Heart right ventricle (tissue), 16 donors: ENCODE measurements at regions not wholly inside any gene's neighbourhood (a gene's known extent, or its start where the extent isn't known, plus 50 kb on each side); places are given as distances from the start of the nearest gene placed in this dataset.

Experiments used
- ATAC-seq, 8 donors: fragments of 200-7000 bp; cut with Tn5 transposase; one replicate each; pipeline ENCODE4 v1.9.1; 2020; ENCODE audit warnings: mild to moderate bottlenecking in 8 of 8, moderate library complexity in 8 of 8, moderate number of reproducible peaks in 1 of 8
- DNase-seq, 2 donors: peaks; one replicate each; pipeline ENCODE4 v3.0.0-alpha.2; 2020
- H3K27ac ChIP-seq, 10 donors: fragments of 200-600 bp; sonication (generic) in 2 of 10; one replicate each; pipeline versions ENCODE4 v1.5.0 to v1.8.0; 2020 to 2022; ENCODE audit warnings: mild to moderate bottlenecking in 3 of 10
- H3K27me3 ChIP-seq, 7 donors: fragments of 200-600 bp; one replicate each; pipeline ENCODE4 v1.8.0; 2021 to 2022; ENCODE audit warnings: mild to moderate bottlenecking in 2 of 7
- H3K36me3 ChIP-seq, 9 donors: fragments of 200-600 bp; sonication (generic) in 1 of 9; one replicate each; pipeline versions ENCODE4 v1.5.0 to v1.8.0; 2020 to 2022; ENCODE audit warnings: mild to moderate bottlenecking in 2 of 9
- H3K4me1 ChIP-seq, 9 donors: fragments of 200-600 bp; sonication (generic) in 1 of 9; one replicate each; pipeline versions ENCODE4 v1.5.0 to v1.8.0; 2020 to 2022; ENCODE audit warnings: mild to moderate bottlenecking in 4 of 9
- H3K4me3 ChIP-seq, 10 donors: fragments of 200-600 bp; sonication (generic) in 2 of 10; one replicate each; pipeline versions ENCODE4 v1.5.0 to v1.8.0; 2020 to 2022; ENCODE audit warnings: mild to moderate bottlenecking in 7 of 10, moderate library complexity in 2 of 10
- H3K9me3 ChIP-seq, 11 donors: fragments of 200-600 bp in 10 of 11; sonication (generic) in 2 of 11; one replicate each; pipeline versions ENCODE4 v1.5.0 to v1.8.0; 2013 to 2022; ENCODE audit warnings: mild to moderate bottlenecking in 2 of 11, control low read depth in 1 of 11, moderate library complexity in 1 of 11
- whole genome bisulfite sequencing, 2 donors: extraction: QIAGEN DNeasy Blood & Tissue Kit; methylation state at CpG; one replicate each; pipeline ENCODE4 v1.1.7; 2013; ENCODE audit warnings: inconsistent platforms in 1 of 2; 5-methylcytosine and 5-hydroxymethylcytosine counted together
- intact Hi-C, 10 donors: fragments of 100-400 bp; cut with DNase I; formaldehyde crosslinking; loops; one replicate each; pipeline versions ENCODE4 v1.11.1 to v1.14.2; 2022
- TF ChIP-seq, protein P1 (sequence below), 9 donors: fragments of 200-600 bp; sonication (generic) in 2 of 9; IDR thresholded peaks; one replicate each; pipeline versions ENCODE4 v1.5.0 to v1.8.0; 2021 to 2022; ENCODE audit warnings: antibody characterized with exemption in 9 of 9, mild to moderate bottlenecking in 5 of 9, moderate library complexity in 1 of 9
- donor health status: Arrhythmogenic right ventricular cardiomyopathy.
- donor health status: ischemic (EF 13 %, LVEDD 7.1; RV severe dilation, severe dysfunction).
- donor health status: healthy with polysubstance abuse.
- donor health status: DM: no; HTN: yes; CAD: no.
- donor health status: DM: no; HTN: no; CAD: no.
- donor health status: ischemic (EF 25% LVEDD 6.9; RV normal size, moderate dysfunction).
- donor health status: ischemic (EF 25% LVEDD 5.7; RV mildly dilated, moderate dysfunction).
- donor health status: healthy.
- donor health status: DM: yes; HTN: yes; CAD: no.
- donor health status: Ischemic cardiomyopathy.
- donor health status: ischemic (EF 35%, LVEDD 5.7; RV mildly dilated, moderate dysfunction).
- donor health status: nonischemic (EF 11% LVEDD 7.7; RV severe dilation, severe dysfunction).
- donor health status: DM: yes; HTN: yes; CAD: no.
- donor health status: PGD.
- donor health status: ischemic (EF 29% LVEDD 5.4; RV normal size, mild dysfunction).
- donor health status: nonischemic (EF 23%, LVEDD 6.1; RV moderate dilation, normal function).

DNA sequence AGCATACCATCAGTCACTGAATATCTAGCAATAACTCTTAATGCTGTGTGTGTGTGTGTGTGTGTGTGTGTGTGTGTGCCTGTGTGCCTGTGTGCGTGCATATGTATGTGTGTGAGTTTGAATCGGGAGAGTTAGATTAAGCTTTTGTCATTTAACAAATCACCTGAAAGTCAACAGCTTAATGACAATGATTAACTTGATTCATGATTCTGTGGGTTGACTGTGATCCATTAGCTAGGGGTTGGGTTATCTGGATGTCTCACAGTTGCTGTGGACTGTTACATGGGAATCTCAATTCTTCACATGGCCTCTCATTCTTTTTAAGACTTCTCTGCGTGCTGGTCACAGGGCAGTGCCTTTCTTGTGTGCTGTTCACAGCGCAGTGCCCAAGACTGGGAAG is 639.0 kb upstream of the SORCS1 start:
- intact Hi-C loops = no loop called here
- WGBS, 2 donors = 36 to 47% methylated on average over 4 of the region's 4 CpGs

GRCh38 chr10:107800061-107800460 is 635.6 kb upstream of the SORCS1 start:
- Histone ChIP-seq H3K4me3 (no peak overlapping the region), H3K4me1 (no peaks in the 10 kb centered on the region), H3K9me3 (no peaks in the 10 kb centered on the region), H3K27me3 (no peaks in the 10 kb centered on the region), H3K27ac (no peak overlapping the region), H3K36me3 (no peaks in the 10 kb centered on the region)
- TF ChIP-seq, protein P1, sequence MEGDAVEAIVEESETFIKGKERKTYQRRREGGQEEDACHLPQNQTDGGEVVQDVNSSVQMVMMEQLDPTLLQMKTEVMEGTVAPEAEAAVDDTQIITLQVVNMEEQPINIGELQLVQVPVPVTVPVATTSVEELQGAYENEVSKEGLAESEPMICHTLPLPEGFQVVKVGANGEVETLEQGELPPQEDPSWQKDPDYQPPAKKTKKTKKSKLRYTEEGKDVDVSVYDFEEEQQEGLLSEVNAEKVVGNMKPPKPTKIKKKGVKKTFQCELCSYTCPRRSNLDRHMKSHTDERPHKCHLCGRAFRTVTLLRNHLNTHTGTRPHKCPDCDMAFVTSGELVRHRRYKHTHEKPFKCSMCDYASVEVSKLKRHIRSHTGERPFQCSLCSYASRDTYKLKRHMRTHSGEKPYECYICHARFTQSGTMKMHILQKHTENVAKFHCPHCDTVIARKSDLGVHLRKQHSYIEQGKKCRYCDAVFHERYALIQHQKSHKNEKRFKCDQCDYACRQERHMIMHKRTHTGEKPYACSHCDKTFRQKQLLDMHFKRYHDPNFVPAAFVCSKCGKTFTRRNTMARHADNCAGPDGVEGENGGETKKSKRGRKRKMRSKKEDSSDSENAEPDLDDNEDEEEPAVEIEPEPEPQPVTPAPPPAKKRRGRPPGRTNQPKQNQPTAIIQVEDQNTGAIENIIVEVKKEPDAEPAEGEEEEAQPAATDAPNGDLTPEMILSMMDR (IDR thresholded peaks at IDR 0.05) = no peak
- no peak for ATAC-seq
- WGBS, 2 donors = 87 to 88% methylated on average over 1 of the region's 1 CpG
- intact Hi-C loops = no loop called here
- DNase-seq = no peak

More for the DNA sequence above, 639.0 kb upstream of the SORCS1 start:
- DNase-seq (no peak), ATAC-seq (no peak)
- no peaks in the 10 kb centered on the region for H3K9me3 ChIP-seq
- TF ChIP-seq, protein P1 (IDR thresholded peaks at IDR 0.05) = no peak
- H3K4me3 ChIP-seq = no peak overlapping the region
- peaks cover 0 to 4% (median 0%) of the 10 kb centered on the region in 7 donors for H3K27me3 ChIP-seq
- no peaks in the 10 kb centered on the region for H3K4me1 ChIP-seq
- H3K36me3 ChIP-seq = no peaks in the 10 kb centered on the region
- no peak overlapping the region for H3K27ac ChIP-seq

DNA sequence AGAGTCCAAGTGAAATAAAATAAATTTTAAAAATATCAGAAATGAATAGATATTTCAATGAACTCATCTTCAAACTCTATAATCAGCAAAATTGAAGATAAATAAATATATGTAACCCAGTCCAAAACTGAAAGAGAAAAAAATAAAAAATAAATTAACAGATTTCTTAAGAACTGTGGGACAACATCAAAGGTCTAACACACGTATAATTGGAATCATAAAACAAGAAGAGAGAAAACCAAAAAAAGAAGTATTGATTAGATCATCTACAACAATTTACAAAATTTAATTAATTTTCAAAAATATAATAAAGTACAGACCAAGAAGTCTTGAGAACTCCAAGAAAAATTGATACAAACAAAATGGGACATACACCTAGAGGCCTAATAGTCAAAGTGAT is 625.8 kb upstream of the SORCS1 start:
- peaks cover 0 to 32% (median 7%) of the 10 kb centered on the region in 11 donors for H3K9me3 ChIP-seq

DNA sequence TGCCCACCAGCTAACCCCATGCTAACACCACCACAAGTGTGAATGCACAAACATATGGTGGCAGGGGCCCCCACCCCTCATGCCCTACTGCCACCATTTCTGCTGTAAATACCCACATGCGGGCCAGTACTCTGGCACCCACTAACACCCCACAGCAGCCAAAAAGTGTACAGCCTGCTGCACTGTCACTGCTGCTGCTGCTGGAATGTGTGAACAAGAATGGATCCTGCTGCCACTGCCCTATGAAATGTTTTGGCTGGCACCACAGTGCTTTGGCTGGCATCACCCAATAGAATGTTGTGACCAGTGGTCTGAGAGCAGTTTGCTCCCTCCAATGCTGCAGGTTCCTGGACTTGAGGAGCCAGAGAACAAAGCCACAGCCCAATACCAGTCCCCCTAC is 606.6 kb upstream of the SORCS1 start:
- TF ChIP-seq, protein P1 (IDR thresholded peaks at IDR 0.05) = no peak
- H3K4me3 ChIP-seq = no peak overlapping the region
- H3K36me3 ChIP-seq = no peaks in the 10 kb centered on the region
- DNase-seq (no peak), ATAC-seq (no peak)
- H3K4me1 ChIP-seq = no peaks in the 10 kb centered on the region
- 91 to 94% methylated on average over 1 of the region's 1 CpG for WGBS, 2 donors
- peaks cover 0 to 37% (median 10%) of the 10 kb centered on the region in 11 donors for H3K9me3 ChIP-seq
- no peaks in the 10 kb centered on the region for H3K27me3 ChIP-seq
- intact Hi-C loops = no loop called here
- H3K27ac ChIP-seq = no peak overlapping the region

More for the DNA sequence above, 625.8 kb upstream of the SORCS1 start:
- WGBS, 2 donors = 45 to 86% methylated on average over 1 of the region's 1 CpG
- Histone ChIP-seq H3K27me3 (no peaks in the 10 kb centered on the region), H3K4me1 (no peaks in the 10 kb centered on the region), H3K36me3 (no peaks in the 10 kb centered on the region), H3K27ac (no peak overlapping the region), H3K4me3 (no peak overlapping the region)
- no peak for DNase-seq
- TF ChIP-seq, protein P1 (IDR thresholded peaks at IDR 0.05) = no peak
- ATAC-seq = no peak
- intact Hi-C loops = no loop called here
